B cell (primary cell): ENCODE measurements at regions not wholly inside any gene's neighbourhood (a gene's known extent, or its start where the extent isn't known, plus 50 kb on each side); places are given as distances from the start of the nearest gene placed in this dataset.
"Not testable (repeated sequence)": the region's sequence is repeated elsewhere in the genome, so short reads cannot be mapped to it uniquely, and the experiment has no call there.

Experiments
- EZH2 ChIP-seq: IDR thresholded peaks from 2 replicates; pipeline ENCODE4 v1.6.1; 2012; ENCODE audit warnings: borderline replicate concordance, low read depth, mild to moderate bottlenecking, moderate library complexity, low read length; ENCODE audit not compliant: insufficient read depth, poor library complexity, severe bottlenecking
- TF ChIP-seq, protein P1 (sequence below): fragments of 200-600 bp; IDR thresholded peaks from one replicate; pipeline ENCODE4 v1.8.0; 2022; ENCODE audit warnings: antibody characterized with exemption, mild to moderate bottlenecking

DNA sequence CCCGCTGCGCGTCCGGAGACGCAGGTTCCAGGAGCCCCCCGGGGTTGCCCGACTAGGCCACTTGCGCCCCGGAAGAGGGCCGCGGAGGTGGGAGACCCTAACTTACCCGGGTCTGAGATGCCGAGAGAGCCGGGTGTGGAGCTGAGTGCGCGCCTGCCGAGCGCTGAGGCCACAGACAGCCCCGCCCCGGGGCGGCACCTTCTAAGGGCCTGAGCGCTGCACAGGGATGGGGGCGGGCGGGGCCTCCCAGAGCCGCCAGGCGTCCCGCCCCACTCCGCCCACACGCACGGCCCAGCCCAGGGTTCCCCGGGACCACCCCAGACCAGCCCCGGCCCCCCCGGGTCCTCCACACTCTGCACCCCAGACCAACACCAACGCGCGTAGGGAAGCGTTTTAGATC lies 2692.0 kb upstream of the TPTE start:
- TF ChIP-seq, protein P1, sequence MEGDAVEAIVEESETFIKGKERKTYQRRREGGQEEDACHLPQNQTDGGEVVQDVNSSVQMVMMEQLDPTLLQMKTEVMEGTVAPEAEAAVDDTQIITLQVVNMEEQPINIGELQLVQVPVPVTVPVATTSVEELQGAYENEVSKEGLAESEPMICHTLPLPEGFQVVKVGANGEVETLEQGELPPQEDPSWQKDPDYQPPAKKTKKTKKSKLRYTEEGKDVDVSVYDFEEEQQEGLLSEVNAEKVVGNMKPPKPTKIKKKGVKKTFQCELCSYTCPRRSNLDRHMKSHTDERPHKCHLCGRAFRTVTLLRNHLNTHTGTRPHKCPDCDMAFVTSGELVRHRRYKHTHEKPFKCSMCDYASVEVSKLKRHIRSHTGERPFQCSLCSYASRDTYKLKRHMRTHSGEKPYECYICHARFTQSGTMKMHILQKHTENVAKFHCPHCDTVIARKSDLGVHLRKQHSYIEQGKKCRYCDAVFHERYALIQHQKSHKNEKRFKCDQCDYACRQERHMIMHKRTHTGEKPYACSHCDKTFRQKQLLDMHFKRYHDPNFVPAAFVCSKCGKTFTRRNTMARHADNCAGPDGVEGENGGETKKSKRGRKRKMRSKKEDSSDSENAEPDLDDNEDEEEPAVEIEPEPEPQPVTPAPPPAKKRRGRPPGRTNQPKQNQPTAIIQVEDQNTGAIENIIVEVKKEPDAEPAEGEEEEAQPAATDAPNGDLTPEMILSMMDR, result not testable (repeated sequence)
- not testable (repeated sequence) for TF ChIP-seq EZH2
